Liver (tissue), 8 donors: ENCODE measurements at regions not wholly inside any gene's neighbourhood (a gene's known extent, or its start where the extent isn't known, plus 50 kb on each side); places are given as distances from the start of the nearest gene placed in this dataset.

Source experiments
- DNase-seq: peaks from one replicate; pipeline ENCODE4 v3.0.0-alpha.2; 2017; ENCODE audit warnings: low spot score
- H3K27ac ChIP-seq, 2 donors: one replicate each; pipeline ENCODE4 v1.7.0; 2013; ENCODE audit warnings: inconsistent platforms in 2 of 2, low read length in 2 of 2, control low read depth in 1 of 2, low read depth in 1 of 2, mild to moderate bottlenecking in 1 of 2
- H3K27me3 ChIP-seq, 4 donors: one replicate each; pipeline versions ENCODE4 v1.6.1 to v1.7.0; 2013; ENCODE audit warnings: low read length in 3 of 4, inconsistent platforms in 1 of 4, mild to moderate bottlenecking in 1 of 4, moderate library complexity in 1 of 4; ENCODE audit not compliant: control insufficient read depth in 4 of 4, insufficient read depth in 4 of 4
- H3K36me3 ChIP-seq, 4 donors: one replicate each; pipeline versions ENCODE4 v1.6.1 to v1.7.0; 2013; ENCODE audit warnings: low read length in 3 of 4, mild to moderate bottlenecking in 3 of 4, low read depth in 1 of 4, moderate library complexity in 1 of 4; ENCODE audit not compliant: control insufficient read depth in 4 of 4, insufficient read depth in 3 of 4
- H3K4me1 ChIP-seq, 4 donors: one replicate each; pipeline versions ENCODE4 v1.6.1 to v1.7.0; 2013; ENCODE audit warnings: low read length in 3 of 4, mild to moderate bottlenecking in 3 of 4, moderate library complexity in 1 of 4; ENCODE audit not compliant: control insufficient read depth in 4 of 4, insufficient read depth in 4 of 4
- H3K4me3 ChIP-seq, 3 donors: one replicate each; pipeline versions ENCODE4 v1.6.1 to v1.7.0; 2013; ENCODE audit warnings: low read length in 3 of 3, control low read depth in 1 of 3, low read depth in 1 of 3, mild to moderate bottlenecking in 1 of 3
- H3K9ac ChIP-seq, 2 donors: one replicate each; pipeline ENCODE4 v1.7.0; 2013; ENCODE audit warnings: low read length in 2 of 2, mild to moderate bottlenecking in 2 of 2, moderate library complexity in 2 of 2, control low read depth in 1 of 2, low read depth in 1 of 2
- H3K9me3 ChIP-seq, 4 donors: one replicate each; pipeline versions ENCODE4 v1.6.1 to v1.7.0; 2013; ENCODE audit warnings: low read length in 3 of 4; ENCODE audit not compliant: control insufficient read depth in 4 of 4
- EGR1 ChIP-seq, 2 donors: IDR thresholded peaks; 2 replicates each; pipeline ENCODE4 v1.6.1; 2016 to 2018; ENCODE audit warnings: antibody characterized with exemption in 2 of 2, low read depth in 2 of 2
- FOXA1 ChIP-seq: IDR thresholded peaks from 2 replicates; pipeline ENCODE4 v1.6.1; 2016; ENCODE audit warnings: antibody characterized with exemption
- FOXA2 ChIP-seq: IDR thresholded peaks from 2 replicates; pipeline ENCODE4 v1.6.1; 2016; ENCODE audit warnings: antibody characterized with exemption
- GABPA ChIP-seq, 2 donors: IDR thresholded peaks in 1 of 2; conservative IDR thresholded peaks in 1 of 2; 2 replicates each; pipeline ENCODE4 v1.6.1; 2016; ENCODE audit warnings: antibody characterized with exemption in 2 of 2, mild to moderate bottlenecking in 1 of 2, moderate library complexity in 1 of 2
- HNF4A ChIP-seq, 2 donors: conservative IDR thresholded peaks; 2 replicates each; pipeline ENCODE4 v1.6.1; 2016; ENCODE audit warnings: antibody characterized with exemption in 2 of 2, mild to moderate bottlenecking in 2 of 2
- HNF4G ChIP-seq: IDR thresholded peaks from 2 replicates; pipeline ENCODE4 v1.6.1; 2016; ENCODE audit warnings: antibody characterized with exemption
- JUND ChIP-seq, 2 donors: IDR thresholded peaks; 2 replicates each; pipeline ENCODE4 v1.6.1; 2016; ENCODE audit warnings: antibody characterized with exemption in 2 of 2
- NR2F2 ChIP-seq: IDR thresholded peaks from 2 replicates; pipeline ENCODE4 v1.6.1; 2016; ENCODE audit warnings: antibody characterized with exemption
- RAD21 ChIP-seq, 2 donors: IDR thresholded peaks; 2 replicates each; pipeline ENCODE4 v1.6.1; 2016; ENCODE audit warnings: antibody characterized with exemption in 2 of 2, mild to moderate bottlenecking in 2 of 2
- RXRA ChIP-seq, 2 donors: IDR thresholded peaks; 2 replicates each; pipeline ENCODE4 v1.6.1; 2017 to 2018; ENCODE audit warnings: antibody characterized with exemption in 2 of 2, mild to moderate bottlenecking in 1 of 2
- SP1 ChIP-seq: IDR thresholded peaks from 2 replicates; pipeline ENCODE4 v1.6.1; 2018; ENCODE audit warnings: antibody characterized with exemption, mild to moderate bottlenecking
- TAF1 ChIP-seq: conservative IDR thresholded peaks from 2 replicates; pipeline ENCODE4 v1.6.1; 2016; ENCODE audit warnings: antibody characterized with exemption, mild to moderate bottlenecking
- YY1 ChIP-seq: IDR thresholded peaks from 2 replicates; pipeline ENCODE4 v1.6.1; 2016; ENCODE audit warnings: antibody characterized with exemption, mild to moderate bottlenecking
- WGBS: extraction: QIAGEN DNeasy Blood & Tissue Kit; methylation state at CpG from one replicate; pipeline ENCODE4 v1.1.7; 2013; 5-methylcytosine and 5-hydroxymethylcytosine counted together
- TF ChIP-seq, protein P1 (sequence below): IDR thresholded peaks from 2 replicates; pipeline ENCODE4 v1.6.1; 2016; ENCODE audit warnings: antibody characterized with exemption
- TF ChIP-seq, protein P2 (sequence below): IDR thresholded peaks from 2 replicates; pipeline ENCODE4 v1.6.1; 2016; ENCODE audit warnings: antibody characterized with exemption
- TF ChIP-seq, protein P3 (sequence below): IDR thresholded peaks from 2 replicates; pipeline ENCODE4 v1.6.1; 2016; ENCODE audit warnings: antibody characterized with exemption
- TF ChIP-seq, protein P4 (sequence below): fragments of 150-350 bp; IDR thresholded peaks from 2 replicates; pipeline ENCODE4 v1.5.1; 2017; ENCODE audit warnings: improper control_type of control experiment, low read depth, low read length; ENCODE audit not compliant: missing input control
- donor health status: healthy.
- donor health status: healthy.
- donor health status: healthy.
- donor health status: healthy.
- donor health status: healthy.

DNA sequence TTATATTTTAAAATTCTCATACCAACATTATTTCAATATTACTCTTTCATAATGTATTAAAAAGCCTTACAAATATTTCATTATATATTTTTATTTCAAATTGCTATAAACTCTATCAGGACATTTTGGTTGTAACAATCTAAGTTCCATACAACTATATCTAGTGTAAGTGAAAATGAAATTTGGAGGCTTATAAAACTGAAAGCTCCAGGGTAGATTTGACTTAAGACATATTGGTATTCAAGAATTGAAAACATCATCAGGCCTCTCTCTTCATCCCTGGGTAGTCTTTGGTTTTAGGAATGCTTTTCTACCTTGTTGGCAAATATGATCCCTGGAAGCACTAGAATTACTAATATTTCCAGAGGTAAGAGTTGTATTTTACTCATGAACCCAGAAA lies 342.6 kb downstream of the DTHD1 start:
- H3K4me1 ChIP-seq, result no peaks in the 10 kb centered on the region
- H3K4me3 ChIP-seq, result no peak overlapping the region
- DNase-seq, result no peak
- no peak overlapping the region for H3K9ac ChIP-seq
- no peaks in the 10 kb centered on the region for H3K36me3 ChIP-seq
- TF ChIP-seq RXRA (IDR thresholded peaks at IDR 0.05), result no peak
- TF ChIP-seq EGR1 (IDR thresholded peaks at IDR 0.05; ENCODE audit: low read depth in 2 of 2), result no peak
- no peak for TF ChIP-seq HNF4A (conservative IDR thresholded peaks at IDR 0.05)
- TF ChIP-seq, protein P1, sequence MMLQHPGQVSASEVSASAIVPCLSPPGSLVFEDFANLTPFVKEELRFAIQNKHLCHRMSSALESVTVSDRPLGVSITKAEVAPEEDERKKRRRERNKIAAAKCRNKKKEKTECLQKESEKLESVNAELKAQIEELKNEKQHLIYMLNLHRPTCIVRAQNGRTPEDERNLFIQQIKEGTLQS, result no peak
- TF ChIP-seq, protein P2, sequence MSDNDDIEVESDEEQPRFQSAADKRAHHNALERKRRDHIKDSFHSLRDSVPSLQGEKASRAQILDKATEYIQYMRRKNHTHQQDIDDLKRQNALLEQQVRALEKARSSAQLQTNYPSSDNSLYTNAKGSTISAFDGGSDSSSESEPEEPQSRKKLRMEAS, result no peak
- TF ChIP-seq HNF4G, result no peak
- no peak for TF ChIP-seq FOXA1
- TF ChIP-seq NR2F2, result no peak
- TF ChIP-seq RAD21 (IDR thresholded peaks at IDR 0.05), result no peak
- TF ChIP-seq GABPA (IDR thresholded peaks at IDR 0.05 in 1 of 2, conservative IDR thresholded peaks at IDR 0.05 in 1 of 2), result no peak
- TF ChIP-seq FOXA2, result no peak
- TF ChIP-seq, protein P3, sequence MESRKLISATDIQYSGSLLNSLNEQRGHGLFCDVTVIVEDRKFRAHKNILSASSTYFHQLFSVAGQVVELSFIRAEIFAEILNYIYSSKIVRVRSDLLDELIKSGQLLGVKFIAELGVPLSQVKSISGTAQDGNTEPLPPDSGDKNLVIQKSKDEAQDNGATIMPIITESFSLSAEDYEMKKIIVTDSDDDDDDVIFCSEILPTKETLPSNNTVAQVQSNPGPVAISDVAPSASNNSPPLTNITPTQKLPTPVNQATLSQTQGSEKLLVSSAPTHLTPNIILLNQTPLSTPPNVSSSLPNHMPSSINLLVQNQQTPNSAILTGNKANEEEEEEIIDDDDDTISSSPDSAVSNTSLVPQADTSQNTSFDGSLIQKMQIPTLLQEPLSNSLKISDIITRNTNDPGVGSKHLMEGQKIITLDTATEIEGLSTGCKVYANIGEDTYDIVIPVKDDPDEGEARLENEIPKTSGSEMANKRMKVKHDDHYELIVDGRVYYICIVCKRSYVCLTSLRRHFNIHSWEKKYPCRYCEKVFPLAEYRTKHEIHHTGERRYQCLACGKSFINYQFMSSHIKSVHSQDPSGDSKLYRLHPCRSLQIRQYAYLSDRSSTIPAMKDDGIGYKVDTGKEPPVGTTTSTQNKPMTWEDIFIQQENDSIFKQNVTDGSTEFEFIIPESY, result no peak
- TF ChIP-seq, protein P4, sequence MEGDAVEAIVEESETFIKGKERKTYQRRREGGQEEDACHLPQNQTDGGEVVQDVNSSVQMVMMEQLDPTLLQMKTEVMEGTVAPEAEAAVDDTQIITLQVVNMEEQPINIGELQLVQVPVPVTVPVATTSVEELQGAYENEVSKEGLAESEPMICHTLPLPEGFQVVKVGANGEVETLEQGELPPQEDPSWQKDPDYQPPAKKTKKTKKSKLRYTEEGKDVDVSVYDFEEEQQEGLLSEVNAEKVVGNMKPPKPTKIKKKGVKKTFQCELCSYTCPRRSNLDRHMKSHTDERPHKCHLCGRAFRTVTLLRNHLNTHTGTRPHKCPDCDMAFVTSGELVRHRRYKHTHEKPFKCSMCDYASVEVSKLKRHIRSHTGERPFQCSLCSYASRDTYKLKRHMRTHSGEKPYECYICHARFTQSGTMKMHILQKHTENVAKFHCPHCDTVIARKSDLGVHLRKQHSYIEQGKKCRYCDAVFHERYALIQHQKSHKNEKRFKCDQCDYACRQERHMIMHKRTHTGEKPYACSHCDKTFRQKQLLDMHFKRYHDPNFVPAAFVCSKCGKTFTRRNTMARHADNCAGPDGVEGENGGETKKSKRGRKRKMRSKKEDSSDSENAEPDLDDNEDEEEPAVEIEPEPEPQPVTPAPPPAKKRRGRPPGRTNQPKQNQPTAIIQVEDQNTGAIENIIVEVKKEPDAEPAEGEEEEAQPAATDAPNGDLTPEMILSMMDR, result no peak
- H3K27ac ChIP-seq, result no peak overlapping the region
- no peaks in the 10 kb centered on the region for H3K9me3 ChIP-seq
- peaks cover 0 to 2% (median 0%) of the 10 kb centered on the region in 4 donors for H3K27me3 ChIP-seq

DNA sequence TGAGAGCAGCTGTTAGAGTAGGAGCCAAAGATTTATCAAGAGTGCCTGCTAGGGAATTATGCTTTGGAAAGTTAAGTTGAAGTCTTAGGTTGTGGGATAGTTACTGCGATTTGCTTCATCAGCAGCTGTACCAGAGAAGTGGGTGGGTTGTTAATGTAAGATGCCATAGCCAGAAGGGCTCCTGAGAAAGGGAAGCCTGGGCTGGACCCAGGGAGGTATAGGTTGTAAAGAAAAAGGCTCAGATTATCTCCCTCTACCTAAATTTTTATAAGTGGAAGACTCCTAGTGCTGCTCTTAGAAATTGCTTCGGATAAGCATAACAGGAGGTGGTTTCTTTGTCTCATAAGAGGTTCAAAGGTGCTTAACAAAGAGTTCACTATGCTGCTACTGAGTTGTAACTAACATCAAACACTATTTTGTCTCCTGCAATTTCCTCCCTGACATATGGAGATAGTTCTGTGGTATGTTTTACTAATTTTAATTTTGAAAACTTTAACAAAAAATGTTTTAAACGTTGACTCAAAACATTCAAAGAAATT lies 356.9 kb downstream of the DTHD1 start:
- no peaks in the 10 kb centered on the region for H3K9me3 ChIP-seq
- H3K4me3 ChIP-seq, result no peak overlapping the region
- H3K27ac ChIP-seq, result no peak overlapping the region
- TF ChIP-seq YY1 (no peak), TAF1 (no peak), RXRA (IDR thresholded peaks at IDR 0.05) (no peak), NR2F2 (no peak), GABPA (IDR thresholded peaks at IDR 0.05 in 1 of 2, conservative IDR thresholded peaks at IDR 0.05 in 1 of 2) (no peak), SP1 (no peak), EGR1 (IDR thresholded peaks at IDR 0.05; ENCODE audit: low read depth in 2 of 2) (no peak), JUND (IDR thresholded peaks at IDR 0.05) (no peak), FOXA1 (no peak), FOXA2 (no peak), HNF4G (no peak)
- TF ChIP-seq, protein P1, result no peak
- TF ChIP-seq, protein P4, result no peak
- TF ChIP-seq, protein P2, result no peak
- H3K36me3 ChIP-seq, result no peaks in the 10 kb centered on the region
- no peak overlapping the region for H3K9ac ChIP-seq
- H3K4me1 ChIP-seq, result no peaks in the 10 kb centered on the region
- DNase-seq, result no peak
- WGBS, result 39% methylated on average over 3 of the region's 3 CpGs
- no peaks in the 10 kb centered on the region for H3K27me3 ChIP-seq
